Astrocyte (in vitro differentiated cells and primary cell): ENCODE measurements at regions not wholly inside any gene's neighbourhood (a gene's known extent, or its start where the extent isn't known, plus 50 kb on each side); places are given as distances from the start of the nearest gene placed in this dataset.
"Not testable (repeated sequence)": the region's sequence is repeated elsewhere in the genome, so short reads cannot be mapped to it uniquely, and the experiment has no call there.

ENCODE experiments used
- DNase-seq: peaks from one replicate; pipeline ENCODE4 v3.0.0-alpha.2; 2010; ENCODE audit warnings: low read depth
- FAIRE-seq: peaks from 2 replicates; lab custom pipeline; 2011; peaks lifted over from hg19 to GRCh38; lab: Jason Lieb, UNC
- H2AFZ ChIP-seq: 2 replicates; pipeline ENCODE4 v1.6.0; 2012; ENCODE audit warnings: low read depth, low read length, inconsistent platforms
- H3K27ac ChIP-seq: 2 replicates; pipeline ENCODE4 v1.5.1; 2011; ENCODE audit warnings: low read depth, low read length, inconsistent platforms
- H3K27me3 ChIP-seq: 2 replicates; pipeline ENCODE4 v1.6.0; 2011; ENCODE audit warnings: low read length, inconsistent platforms; ENCODE audit not compliant: insufficient read depth
- H3K36me3 ChIP-seq: 2 replicates; pipeline ENCODE4 v1.5.1; 2011; ENCODE audit warnings: low read length, inconsistent platforms; ENCODE audit not compliant: insufficient read depth
- H3K4me1 ChIP-seq: 2 replicates; pipeline ENCODE4 v1.5.1; 2011; ENCODE audit warnings: low read length, inconsistent platforms; ENCODE audit not compliant: insufficient read depth
- H3K4me2 ChIP-seq: 2 replicates; pipeline ENCODE4 v1.6.0; 2012; ENCODE audit warnings: low read length, inconsistent platforms
- H3K4me3 ChIP-seq: 2 replicates; pipeline ENCODE4 v1.5.1; 2011; ENCODE audit warnings: low read depth, mild to moderate bottlenecking, low read length, inconsistent platforms; ENCODE audit not compliant: insufficient read depth
- H3K79me2 ChIP-seq: 2 replicates; pipeline ENCODE4 v1.6.0; 2012; ENCODE audit warnings: mild to moderate bottlenecking, low read length, inconsistent platforms; ENCODE audit not compliant: insufficient read depth
- H3K9ac ChIP-seq: 2 replicates; pipeline ENCODE4 v1.6.0; 2012; ENCODE audit warnings: mild to moderate bottlenecking, low read length, inconsistent platforms
- H3K9me3 ChIP-seq: 2 replicates; pipeline ENCODE4 v1.5.1; 2012; ENCODE audit warnings: low read depth, mild to moderate bottlenecking, low read length, inconsistent platforms; ENCODE audit not compliant: insufficient read depth
- H4K20me1 ChIP-seq: 2 replicates; pipeline ENCODE4 v1.6.0; 2012; ENCODE audit warnings: low read length, inconsistent platforms; ENCODE audit not compliant: insufficient read depth
- H3K27ac Mint-ChIP-seq: one replicate; pipeline ENCODE4 v1.8.0; 2021; ENCODE audit warnings: mild to moderate bottlenecking, mixed read lengths; ENCODE audit not compliant: unreplicated experiment
- H3K27me3 Mint-ChIP-seq: one replicate; pipeline ENCODE4 v1.8.0; 2021; ENCODE audit warnings: low read depth, mixed read lengths; ENCODE audit not compliant: unreplicated experiment
- H3K36me3 Mint-ChIP-seq: one replicate; pipeline ENCODE4 v1.8.0; 2021; ENCODE audit warnings: low read depth, mixed read lengths; ENCODE audit not compliant: unreplicated experiment
- H3K4me1 Mint-ChIP-seq: one replicate; pipeline ENCODE4 v1.8.0; 2021; ENCODE audit warnings: low read depth, mixed read lengths; ENCODE audit not compliant: unreplicated experiment
- H3K4me3 Mint-ChIP-seq: one replicate; pipeline ENCODE4 v1.8.0; 2021; ENCODE audit warnings: mild to moderate bottlenecking, moderate library complexity, mixed read lengths; ENCODE audit not compliant: unreplicated experiment
- H3K9me3 Mint-ChIP-seq: one replicate; pipeline ENCODE4 v1.8.0; 2021; ENCODE audit warnings: mild to moderate bottlenecking, mixed read lengths; ENCODE audit not compliant: unreplicated experiment
- EZH2 ChIP-seq: IDR thresholded peaks from 2 replicates; pipeline ENCODE4 v1.6.1; 2012; ENCODE audit warnings: mild to moderate bottlenecking, low read length, inconsistent platforms; ENCODE audit not compliant: insufficient read depth
- TF ChIP-seq, protein P1 (sequence below): IDR thresholded peaks from 2 replicates; pipeline ENCODE4 v1.5.1; 2011; ENCODE audit warnings: low read depth, mild to moderate bottlenecking, inconsistent platforms, low read length, moderate library complexity; ENCODE audit not compliant: insufficient read depth

GRCh38 chr9:90521811-90522570 lies 120.6 kb downstream of the DIRAS2 start:
- H4K20me1 ChIP-seq: no peaks in the 10 kb centered on the region
- DNase-seq (no peak), FAIRE-seq (no peak)
- no peak overlapping the region for H3K4me2 ChIP-seq
- no peak overlapping the region for H3K27ac Mint-ChIP-seq
- no peaks in the 10 kb centered on the region for H3K79me2 ChIP-seq
- H3K9me3 ChIP-seq: no peaks in the 10 kb centered on the region
- no peak overlapping the region for H3K27ac ChIP-seq
- H3K36me3 Mint-ChIP-seq: no peaks in the 10 kb centered on the region
- H3K4me1 ChIP-seq: no peaks in the 10 kb centered on the region
- TF ChIP-seq, protein P1, sequence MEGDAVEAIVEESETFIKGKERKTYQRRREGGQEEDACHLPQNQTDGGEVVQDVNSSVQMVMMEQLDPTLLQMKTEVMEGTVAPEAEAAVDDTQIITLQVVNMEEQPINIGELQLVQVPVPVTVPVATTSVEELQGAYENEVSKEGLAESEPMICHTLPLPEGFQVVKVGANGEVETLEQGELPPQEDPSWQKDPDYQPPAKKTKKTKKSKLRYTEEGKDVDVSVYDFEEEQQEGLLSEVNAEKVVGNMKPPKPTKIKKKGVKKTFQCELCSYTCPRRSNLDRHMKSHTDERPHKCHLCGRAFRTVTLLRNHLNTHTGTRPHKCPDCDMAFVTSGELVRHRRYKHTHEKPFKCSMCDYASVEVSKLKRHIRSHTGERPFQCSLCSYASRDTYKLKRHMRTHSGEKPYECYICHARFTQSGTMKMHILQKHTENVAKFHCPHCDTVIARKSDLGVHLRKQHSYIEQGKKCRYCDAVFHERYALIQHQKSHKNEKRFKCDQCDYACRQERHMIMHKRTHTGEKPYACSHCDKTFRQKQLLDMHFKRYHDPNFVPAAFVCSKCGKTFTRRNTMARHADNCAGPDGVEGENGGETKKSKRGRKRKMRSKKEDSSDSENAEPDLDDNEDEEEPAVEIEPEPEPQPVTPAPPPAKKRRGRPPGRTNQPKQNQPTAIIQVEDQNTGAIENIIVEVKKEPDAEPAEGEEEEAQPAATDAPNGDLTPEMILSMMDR: no peak
- no peak for TF ChIP-seq EZH2
- H3K36me3 ChIP-seq: no peaks in the 10 kb centered on the region
- no peak overlapping the region for H3K4me3 Mint-ChIP-seq
- H3K27me3 Mint-ChIP-seq: peaks cover 2% of the 10 kb centered on the region
- no peaks in the 10 kb centered on the region for H3K9me3 Mint-ChIP-seq
- no peaks in the 10 kb centered on the region for H3K4me1 Mint-ChIP-seq
- H3K4me3 ChIP-seq: no peak overlapping the region
- H2AFZ ChIP-seq: no peak overlapping the region
- no peak overlapping the region for H3K9ac ChIP-seq
- H3K27me3 ChIP-seq: no peaks in the 10 kb centered on the region

GRCh38 chr9:90523958-90524357 lies 118.7 kb downstream of the DIRAS2 start:
- Histone ChIP-seq H3K36me3 (no peaks in the 10 kb centered on the region), H4K20me1 (no peaks in the 10 kb centered on the region), H3K9ac (no peak overlapping the region), H3K4me2 (no peak overlapping the region), H3K4me1 (no peaks in the 10 kb centered on the region), H3K9me3 (no peaks in the 10 kb centered on the region), H3K27ac (no peak overlapping the region), H3K27me3 (no peaks in the 10 kb centered on the region), H3K4me3 (no peak overlapping the region), H2AFZ (no peak overlapping the region), H3K79me2 (no peaks in the 10 kb centered on the region)
- no peak overlapping the region for H3K27ac Mint-ChIP-seq
- no peaks in the 10 kb centered on the region for H3K36me3 Mint-ChIP-seq
- H3K9me3 Mint-ChIP-seq: no peaks in the 10 kb centered on the region
- no peaks in the 10 kb centered on the region for H3K4me1 Mint-ChIP-seq
- FAIRE-seq (no peak), DNase-seq (no peak)
- TF ChIP-seq, protein P1: no peak
- no peak for TF ChIP-seq EZH2
- H3K27me3 Mint-ChIP-seq: peaks cover 2% of the 10 kb centered on the region
- no peak overlapping the region for H3K4me3 Mint-ChIP-seq

- Histone ChIP-seq H4K20me1 (no peaks in the 10 kb centered on the region), H3K9me3 (no peaks in the 10 kb centered on the region), H3K4me1 (no peaks in the 10 kb centered on the region), H3K27ac (no peak overlapping the region), H3K4me2 (no peak overlapping the region), H3K9ac (no peak overlapping the region), H3K79me2 (no peaks in the 10 kb centered on the region), H3K36me3 (no peaks in the 10 kb centered on the region), H3K4me3 (no peak overlapping the region), H3K27me3 (no peaks in the 10 kb centered on the region), H2AFZ (no peak overlapping the region)
- no peaks in the 10 kb centered on the region for H3K4me1 Mint-ChIP-seq
- H3K27me3 Mint-ChIP-seq: peaks cover 2% of the 10 kb centered on the region
- no peak for FAIRE-seq
- no peak overlapping the region for H3K4me3 Mint-ChIP-seq
- no peak overlapping the region for H3K27ac Mint-ChIP-seq
- H3K9me3 Mint-ChIP-seq: peaks cover 3% of the 10 kb centered on the region
- no peak for DNase-seq
- H3K36me3 Mint-ChIP-seq: no peaks in the 10 kb centered on the region
- TF ChIP-seq, protein P1: no peak
- TF ChIP-seq EZH2: no peak
Measured at GRCh38 chr9:90526386-90526785, 116.2 kb downstream of the DIRAS2 start.

DNA sequence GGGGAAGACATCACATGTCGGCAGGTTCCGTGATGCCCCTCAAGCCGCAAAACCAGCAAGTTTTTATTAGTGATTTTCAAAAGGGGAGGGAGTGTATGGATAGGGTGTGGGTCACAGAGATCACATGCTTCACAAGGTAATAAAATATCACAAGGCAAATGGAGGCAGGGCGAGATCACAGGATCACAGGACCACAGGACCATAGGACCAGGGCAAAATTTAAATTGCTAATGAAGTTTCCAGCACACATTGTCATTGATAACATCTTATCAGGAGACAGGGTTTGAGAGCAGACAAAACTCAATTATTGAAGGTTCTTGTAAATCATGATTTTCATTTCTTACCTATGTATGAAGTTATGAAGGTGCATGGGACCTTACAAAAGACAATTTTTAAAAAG lies 106.5 kb downstream of the DIRAS2 start:
- not testable (repeated sequence) for H4K20me1 ChIP-seq, H3K79me2 ChIP-seq, H3K27me3 Mint-ChIP-seq, H3K9me3 Mint-ChIP-seq, H3K9me3 ChIP-seq, H2AFZ ChIP-seq, DNase-seq, H3K36me3 ChIP-seq, H3K4me2 ChIP-seq, H3K9ac ChIP-seq, H3K4me3 ChIP-seq, H3K4me1 Mint-ChIP-seq, H3K4me1 ChIP-seq, H3K36me3 Mint-ChIP-seq, H3K27ac ChIP-seq, FAIRE-seq, H3K27me3 ChIP-seq, H3K4me3 Mint-ChIP-seq, H3K27ac Mint-ChIP-seq
